Lower leg skin (tissue), 3 donors: ENCODE measurements at regions not wholly inside any gene's neighbourhood (a gene's known extent, or its start where the extent isn't known, plus 50 kb on each side); places are given as distances from the start of the nearest gene placed in this dataset.

Source experiments
- POLR2A ChIP-seq, 2 donors: fragments of 450-650 bp; IDR thresholded peaks; one replicate each; pipeline ENCODE4 v1.6.1; 2016 to 2017; ENCODE audit warnings: antibody characterized with exemption in 2 of 2, mild to moderate bottlenecking in 1 of 2, moderate library complexity in 1 of 2
- TF ChIP-seq, protein P1 (sequence below), 3 donors: fragments of 450-650 bp; IDR thresholded peaks; one replicate each; pipeline ENCODE4 v1.5.1; 2016; ENCODE audit warnings: antibody characterized with exemption in 3 of 3, mild to moderate bottlenecking in 3 of 3, moderate library complexity in 2 of 3

GRCh38 chr18:40031435-40031834 is 1923.6 kb upstream of the PIK3C3 start:
- TF ChIP-seq POLR2A (IDR thresholded peaks at IDR 0.05): no peak
- TF ChIP-seq, protein P1, sequence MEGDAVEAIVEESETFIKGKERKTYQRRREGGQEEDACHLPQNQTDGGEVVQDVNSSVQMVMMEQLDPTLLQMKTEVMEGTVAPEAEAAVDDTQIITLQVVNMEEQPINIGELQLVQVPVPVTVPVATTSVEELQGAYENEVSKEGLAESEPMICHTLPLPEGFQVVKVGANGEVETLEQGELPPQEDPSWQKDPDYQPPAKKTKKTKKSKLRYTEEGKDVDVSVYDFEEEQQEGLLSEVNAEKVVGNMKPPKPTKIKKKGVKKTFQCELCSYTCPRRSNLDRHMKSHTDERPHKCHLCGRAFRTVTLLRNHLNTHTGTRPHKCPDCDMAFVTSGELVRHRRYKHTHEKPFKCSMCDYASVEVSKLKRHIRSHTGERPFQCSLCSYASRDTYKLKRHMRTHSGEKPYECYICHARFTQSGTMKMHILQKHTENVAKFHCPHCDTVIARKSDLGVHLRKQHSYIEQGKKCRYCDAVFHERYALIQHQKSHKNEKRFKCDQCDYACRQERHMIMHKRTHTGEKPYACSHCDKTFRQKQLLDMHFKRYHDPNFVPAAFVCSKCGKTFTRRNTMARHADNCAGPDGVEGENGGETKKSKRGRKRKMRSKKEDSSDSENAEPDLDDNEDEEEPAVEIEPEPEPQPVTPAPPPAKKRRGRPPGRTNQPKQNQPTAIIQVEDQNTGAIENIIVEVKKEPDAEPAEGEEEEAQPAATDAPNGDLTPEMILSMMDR (IDR thresholded peaks at IDR 0.05): no peak
